CD4-positive, alpha-beta T cell treated with Interleukin-10 for 1 hour (primary cell): ENCODE measurements at regions not wholly inside any gene's neighbourhood (a gene's known extent, or its start where the extent isn't known, plus 50 kb on each side); places are given as distances from the start of the nearest gene placed in this dataset.
"Not testable (repeated sequence)": the region's sequence is repeated elsewhere in the genome, so short reads cannot be mapped to it uniquely, and the experiment has no call there.

Experiments used
- DNase-seq: peaks from one replicate; pipeline ENCODE4 v3.0.0-alpha.2; 2020

- DNase-seq, result no peak
Observed at GRCh38 chr18:40168026-40168425, 1787.0 kb upstream of the PIK3C3 start.

GRCh38 chr18:40163254-40163653 lies 1791.8 kb upstream of the PIK3C3 start:
- no peak for DNase-seq

GRCh38 chr18:40160361-40160760 lies 1794.7 kb upstream of the PIK3C3 start:
- no peak for DNase-seq

GRCh38 chr18:40159141-40160017 lies 1795.7 kb upstream of the PIK3C3 start:
- no peak for DNase-seq

- DNase-seq, result no peak
Observed at GRCh38 chr18:40157120-40157519, 1797.9 kb upstream of the PIK3C3 start.

GRCh38 chr18:40152859-40153258 lies 1802.2 kb upstream of the PIK3C3 start:
- DNase-seq, result no peak

GRCh38 chr18:40148960-40149359 lies 1806.1 kb upstream of the PIK3C3 start:
- no peak for DNase-seq

- no peak for DNase-seq
Observed at GRCh38 chr18:40133253-40133652, 1821.8 kb upstream of the PIK3C3 start.

- DNase-seq, result not testable (repeated sequence)
Observed at GRCh38 chr18:40132438-40132837, 1822.6 kb upstream of the PIK3C3 start.

- DNase-seq, result no peak
Observed at GRCh38 chr18:40124107-40124506, 1830.9 kb upstream of the PIK3C3 start.

GRCh38 chr18:40120796-40121391 lies 1834.1 kb upstream of the PIK3C3 start:
- DNase-seq, result no peak

- no peak for DNase-seq
Observed at GRCh38 chr18:40120356-40120755, 1834.7 kb upstream of the PIK3C3 start.

- not testable (repeated sequence) for DNase-seq
Observed at GRCh38 chr18:40119581-40119980, 1835.5 kb upstream of the PIK3C3 start.

GRCh38 chr18:40110455-40110854 lies 1844.6 kb upstream of the PIK3C3 start:
- DNase-seq, result no peak

GRCh38 chr18:40109252-40110049 lies 1845.6 kb upstream of the PIK3C3 start:
- DNase-seq, result no peak

GRCh38 chr18:40108596-40108995 lies 1846.4 kb upstream of the PIK3C3 start:
- DNase-seq, result no peak

- no peak for DNase-seq
Observed at GRCh38 chr18:40102903-40103302, 1852.1 kb upstream of the PIK3C3 start.

- no peak for DNase-seq
Observed at GRCh38 chr18:40099641-40100040, 1855.4 kb upstream of the PIK3C3 start.

GRCh38 chr18:40096675-40097074 lies 1858.4 kb upstream of the PIK3C3 start:
- no peak for DNase-seq

GRCh38 chr18:40094441-40094840 lies 1860.6 kb upstream of the PIK3C3 start:
- DNase-seq, result no peak

GRCh38 chr18:40088130-40088529 lies 1866.9 kb upstream of the PIK3C3 start:
- no peak for DNase-seq

GRCh38 chr18:40079786-40080185 lies 1875.2 kb upstream of the PIK3C3 start:
- no peak for DNase-seq

- no peak for DNase-seq
Observed at GRCh38 chr18:40075616-40076015, 1879.4 kb upstream of the PIK3C3 start.

GRCh38 chr18:40072761-40073160 lies 1882.3 kb upstream of the PIK3C3 start:
- DNase-seq, result no peak
